ENCODE measurements at regions not wholly inside any gene's neighbourhood (a gene's known extent, or its start where the extent isn't known, plus 50 kb on each side); places are given as distances from the start of the nearest gene placed in this dataset.

DNA sequence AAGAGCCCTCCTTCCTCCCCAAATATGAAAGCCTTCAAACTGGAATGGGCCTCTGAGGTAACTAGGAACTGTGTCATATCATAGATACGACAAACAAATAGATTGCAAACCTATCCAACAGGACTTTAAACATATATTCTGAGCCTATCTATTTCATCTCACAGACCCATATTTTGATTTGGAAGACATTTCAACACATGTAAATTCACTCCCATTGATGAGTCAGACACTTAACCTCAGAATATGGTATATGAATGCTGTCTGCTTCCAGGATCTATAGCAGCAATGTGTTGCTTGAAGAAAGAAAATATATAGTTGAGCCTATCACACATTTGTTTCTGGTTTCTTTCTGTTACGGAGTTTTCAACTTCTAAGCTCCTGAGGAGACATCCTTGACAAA lies 221.9 kb upstream of the SAMSN1 start:
- TF ChIP-seq, protein P1, sequence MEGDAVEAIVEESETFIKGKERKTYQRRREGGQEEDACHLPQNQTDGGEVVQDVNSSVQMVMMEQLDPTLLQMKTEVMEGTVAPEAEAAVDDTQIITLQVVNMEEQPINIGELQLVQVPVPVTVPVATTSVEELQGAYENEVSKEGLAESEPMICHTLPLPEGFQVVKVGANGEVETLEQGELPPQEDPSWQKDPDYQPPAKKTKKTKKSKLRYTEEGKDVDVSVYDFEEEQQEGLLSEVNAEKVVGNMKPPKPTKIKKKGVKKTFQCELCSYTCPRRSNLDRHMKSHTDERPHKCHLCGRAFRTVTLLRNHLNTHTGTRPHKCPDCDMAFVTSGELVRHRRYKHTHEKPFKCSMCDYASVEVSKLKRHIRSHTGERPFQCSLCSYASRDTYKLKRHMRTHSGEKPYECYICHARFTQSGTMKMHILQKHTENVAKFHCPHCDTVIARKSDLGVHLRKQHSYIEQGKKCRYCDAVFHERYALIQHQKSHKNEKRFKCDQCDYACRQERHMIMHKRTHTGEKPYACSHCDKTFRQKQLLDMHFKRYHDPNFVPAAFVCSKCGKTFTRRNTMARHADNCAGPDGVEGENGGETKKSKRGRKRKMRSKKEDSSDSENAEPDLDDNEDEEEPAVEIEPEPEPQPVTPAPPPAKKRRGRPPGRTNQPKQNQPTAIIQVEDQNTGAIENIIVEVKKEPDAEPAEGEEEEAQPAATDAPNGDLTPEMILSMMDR (IDR thresholded peaks at IDR 0.05; ENCODE audit: low read depth, low read length) = no peak
- no peak for TF ChIP-seq EZH2phosphoT487 (IDR thresholded peaks at IDR 0.05; ENCODE audit: low read depth)

Measured in OCI-LY3 (cell line).